ELR (cell line): ENCODE measurements at regions not wholly inside any gene's neighbourhood (a gene's known extent, or its start where the extent isn't known, plus 50 kb on each side); places are given as distances from the start of the nearest gene placed in this dataset.

Source experiments
- DNase-seq: peaks from one replicate; pipeline ENCODE4 v3.0.0-alpha.2; 2015; ENCODE audit warnings: low read depth

GRCh38 chr15:37260255-37260654 lies 159.9 kb upstream of the MEIS2 start:
- DNase-seq, result no peak

- DNase-seq, result no peak
Observed at GRCh38 chr15:37261685-37262084, 161.3 kb upstream of the MEIS2 start.

- no peak for DNase-seq
Observed at GRCh38 chr15:37262922-37263608, 162.7 kb upstream of the MEIS2 start.

DNA sequence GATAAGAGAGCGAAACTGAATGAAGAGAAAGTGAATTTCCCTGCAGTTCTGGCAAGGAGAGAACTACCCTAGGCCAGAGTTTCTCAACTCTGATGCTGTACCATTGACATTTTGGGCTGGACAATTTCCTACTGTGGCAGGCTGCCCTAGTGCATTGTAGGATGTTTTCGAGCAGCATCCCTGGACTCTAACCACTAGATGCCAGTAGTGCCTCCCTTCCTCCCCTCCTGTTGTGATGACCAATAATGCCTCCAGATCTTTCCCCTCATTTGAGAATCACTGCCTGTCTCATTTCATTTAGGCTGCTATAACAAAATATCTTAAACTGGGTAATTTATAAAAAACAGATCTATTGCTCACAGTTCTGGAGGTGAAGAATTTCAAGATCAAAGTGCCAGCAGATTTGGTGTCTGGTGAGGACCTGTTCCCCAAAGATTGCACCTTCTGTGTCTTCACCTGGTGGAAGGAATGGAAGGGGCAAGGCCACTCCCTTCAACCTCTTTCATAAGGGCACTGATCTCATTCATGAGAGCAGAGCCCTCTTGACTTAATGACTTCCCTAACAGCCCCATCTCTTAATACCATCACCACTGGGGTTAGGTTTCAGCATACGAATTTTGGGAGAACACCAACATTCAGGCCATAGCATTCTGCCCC lies 188.9 kb upstream of the MEIS2 start:
- DNase-seq, result peak; percentile 40

- DNase-seq, result no peak
Observed at GRCh38 chr15:37291920-37292319, 191.6 kb upstream of the MEIS2 start.

GRCh38 chr15:37298271-37298670 lies 197.9 kb upstream of the MEIS2 start:
- no peak for DNase-seq

DNA sequence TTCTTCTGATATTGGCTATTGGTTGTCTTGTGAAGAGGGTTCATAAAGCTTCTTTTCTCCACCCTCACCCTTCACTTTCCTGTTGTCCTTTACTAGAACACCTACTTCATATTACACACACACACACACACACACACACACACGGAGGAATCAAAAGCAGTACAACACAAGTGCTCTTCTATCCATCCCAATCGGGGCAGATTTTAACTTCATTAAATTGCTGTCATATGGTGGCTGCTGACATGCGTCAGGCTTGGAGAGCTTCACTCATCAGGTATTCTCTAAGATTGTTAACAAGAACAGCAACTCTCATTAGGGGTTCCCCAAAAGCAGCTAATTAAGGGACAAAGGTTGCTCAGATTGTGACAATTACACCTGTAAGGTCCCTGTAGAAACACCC lies 239.1 kb upstream of the MEIS2 start:
- no peak for DNase-seq

- no peak for DNase-seq
Observed at GRCh38 chr15:37339856-37340255, 239.5 kb upstream of the MEIS2 start.

GRCh38 chr15:37340438-37340837 lies 240.1 kb upstream of the MEIS2 start:
- DNase-seq, result no peak

- DNase-seq, result no peak
Observed at GRCh38 chr15:37359101-37359892, 258.9 kb upstream of the MEIS2 start.

- no peak for DNase-seq
Observed at GRCh38 chr15:37359893-37360290, 259.5 kb upstream of the MEIS2 start.

DNA sequence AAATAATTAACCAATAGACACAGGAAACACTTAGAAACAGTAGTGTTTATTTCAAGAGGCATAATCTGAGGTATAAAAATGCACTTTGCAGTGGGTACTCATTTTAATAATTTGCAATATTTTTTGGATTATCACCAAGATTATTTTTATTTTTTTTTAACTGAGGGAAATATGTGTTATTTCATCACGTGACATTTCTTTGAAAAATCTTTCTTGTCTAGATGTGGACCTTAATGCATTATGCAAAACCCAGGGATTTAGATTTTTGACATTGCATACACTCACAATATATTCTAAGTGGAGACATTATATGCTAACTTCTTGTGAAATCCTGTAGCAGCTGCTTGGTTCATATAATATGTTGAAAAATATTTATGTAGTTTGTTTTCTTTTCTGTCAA lies 260.4 kb upstream of the MEIS2 start:
- no peak for DNase-seq

DNA sequence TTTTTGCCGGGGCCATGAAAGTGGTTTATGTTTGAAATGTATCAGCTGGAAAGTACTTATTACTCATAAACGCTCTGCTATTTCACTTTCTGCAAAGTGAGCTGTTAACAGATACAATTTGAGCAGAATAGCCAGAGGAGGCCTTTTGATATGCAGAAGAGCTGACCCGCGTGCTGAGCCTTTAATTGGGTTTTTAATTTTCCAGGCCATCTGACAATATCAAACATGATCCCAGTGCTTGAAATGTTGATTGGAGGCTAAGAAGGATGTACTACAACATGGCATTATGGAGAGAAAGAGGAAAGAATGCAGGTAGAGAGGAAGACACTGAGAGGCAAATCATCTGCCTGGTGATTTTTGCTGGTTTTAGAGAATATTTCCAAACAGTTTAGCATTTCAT lies 261.3 kb upstream of the MEIS2 start:
- DNase-seq, result no peak

DNA sequence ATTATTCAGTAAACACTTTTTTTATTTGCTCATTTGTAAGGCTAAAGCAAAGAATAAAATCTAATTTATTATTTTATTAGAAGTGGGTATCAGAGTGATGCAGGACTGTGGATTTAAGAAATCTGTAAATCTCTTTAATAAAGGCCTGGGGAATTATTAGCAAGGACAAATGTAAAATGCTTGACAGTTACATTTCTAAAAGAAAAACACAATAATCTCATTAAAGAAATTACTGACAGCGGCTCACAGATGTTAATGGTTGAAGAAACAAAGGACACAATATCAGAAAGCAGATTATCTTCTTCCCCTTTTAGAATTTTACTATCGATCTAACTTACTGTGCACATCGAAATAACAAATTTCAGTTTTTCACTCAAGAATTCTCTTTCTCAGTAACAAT lies 262.1 kb upstream of the MEIS2 start:
- no peak for DNase-seq

GRCh38 chr15:37368961-37369360 lies 268.6 kb upstream of the MEIS2 start:
- DNase-seq, result no peak

GRCh38 chr15:37370941-37371340 lies 270.6 kb upstream of the MEIS2 start:
- DNase-seq, result no peak

DNA sequence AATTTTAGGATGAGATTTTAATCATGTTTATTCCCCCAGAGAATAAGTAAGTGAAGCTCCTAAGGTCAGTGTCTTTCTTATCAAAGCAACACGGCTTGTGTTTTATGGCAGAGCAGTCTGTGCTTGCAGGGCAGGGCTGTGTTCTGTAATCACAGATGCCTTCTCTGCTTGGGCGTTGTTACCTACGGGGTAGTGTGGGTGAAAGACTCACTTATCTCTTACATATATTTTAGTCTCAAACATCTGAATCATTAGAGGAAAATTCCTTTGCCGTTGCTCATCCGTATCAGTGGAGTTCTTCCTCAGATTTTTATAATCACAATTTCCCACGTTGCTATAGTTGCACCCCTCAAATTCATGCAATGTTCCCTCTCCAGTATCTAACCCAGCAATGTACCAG lies 271.7 kb upstream of the MEIS2 start:
- peak; percentile 17 for DNase-seq

DNA sequence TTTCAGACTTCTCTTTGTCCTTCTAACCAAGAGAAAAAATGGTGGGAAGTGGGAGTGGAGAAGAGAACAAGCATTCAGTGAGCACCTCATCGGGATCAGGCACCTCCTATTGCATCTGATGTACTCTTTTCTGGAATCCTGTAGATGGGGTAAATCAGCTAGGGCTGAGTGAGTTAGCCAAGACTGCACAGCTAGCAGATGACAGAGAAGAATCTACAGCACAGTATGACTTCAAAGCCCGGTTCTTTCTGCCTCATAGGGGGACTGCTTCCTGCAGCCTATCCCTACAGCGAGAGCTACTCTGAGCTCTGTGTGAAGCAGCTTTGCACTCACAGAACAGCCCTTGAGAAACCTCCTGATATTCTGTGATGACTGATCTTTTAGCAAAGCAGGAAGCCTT lies 275.2 kb upstream of the MEIS2 start:
- DNase-seq, result no peak

DNA sequence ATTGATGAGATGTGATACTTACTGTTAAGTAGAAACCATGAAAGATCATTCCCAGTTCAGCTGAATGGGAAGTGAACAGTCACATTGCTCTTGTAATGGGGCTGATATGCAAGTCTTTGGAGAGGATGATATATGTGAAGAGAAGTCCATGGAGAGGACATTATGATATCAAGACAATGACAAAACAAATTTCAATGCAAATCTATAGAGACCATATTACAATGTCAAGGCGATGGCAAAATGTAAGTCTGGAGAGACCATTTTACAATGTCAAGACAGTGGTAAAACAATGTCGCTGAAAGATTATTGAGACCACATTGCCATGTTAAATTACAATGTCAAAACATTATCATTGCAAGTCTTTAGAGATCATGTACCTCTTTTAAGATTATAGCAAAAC lies 277.1 kb upstream of the MEIS2 start:
- no peak for DNase-seq

DNA sequence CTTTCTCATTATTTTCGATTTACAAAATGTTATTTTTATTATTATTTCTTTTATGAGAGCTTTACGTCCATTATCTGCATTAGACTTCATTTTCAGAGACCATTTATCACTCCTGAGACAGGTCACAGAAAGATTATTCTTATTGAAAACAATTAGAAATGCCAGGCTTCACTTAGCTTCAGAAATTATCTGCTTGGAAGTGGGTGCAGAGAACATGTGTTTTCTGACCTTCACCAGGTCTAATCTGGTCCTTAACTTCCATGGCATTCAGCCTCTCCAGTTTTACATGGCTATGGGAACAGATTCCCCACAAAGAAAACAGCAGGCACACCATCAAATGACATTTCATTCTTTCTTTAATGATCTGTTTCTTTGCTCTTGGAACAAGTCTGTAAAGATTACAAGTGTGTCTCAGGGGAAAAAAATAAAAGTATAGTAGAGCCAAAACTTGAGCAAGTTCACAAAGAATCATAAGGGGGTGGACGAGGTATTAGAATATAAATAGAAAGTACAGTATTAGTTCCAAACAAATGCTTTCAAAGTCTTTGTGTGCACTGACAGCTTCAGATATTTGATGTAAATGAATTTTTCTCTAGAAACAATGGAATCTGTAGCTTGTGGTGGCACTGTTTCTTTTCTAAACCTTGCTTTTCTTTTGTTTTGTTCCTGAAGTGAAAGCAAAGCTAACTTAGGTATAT lies 294.2 kb upstream of the MEIS2 start:
- DNase-seq, result no peak

DNA sequence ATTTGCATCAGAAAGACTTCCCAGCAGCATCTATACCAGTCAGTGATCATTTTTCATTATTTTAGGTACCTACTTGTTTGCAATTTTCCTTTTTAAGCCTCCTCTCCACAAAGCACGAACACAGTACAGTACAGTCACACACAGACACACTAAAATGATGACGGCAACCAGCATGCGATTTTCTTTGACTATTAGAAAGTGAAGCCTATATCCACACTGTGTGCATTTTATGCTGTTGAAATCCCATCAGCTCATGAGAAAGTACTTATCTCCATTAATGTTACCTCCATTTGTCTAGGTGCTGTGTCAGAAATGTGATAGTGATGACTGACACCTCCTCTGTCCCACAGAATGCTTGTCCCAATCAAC lies 294.7 kb upstream of the MEIS2 start:
- no peak for DNase-seq

DNA sequence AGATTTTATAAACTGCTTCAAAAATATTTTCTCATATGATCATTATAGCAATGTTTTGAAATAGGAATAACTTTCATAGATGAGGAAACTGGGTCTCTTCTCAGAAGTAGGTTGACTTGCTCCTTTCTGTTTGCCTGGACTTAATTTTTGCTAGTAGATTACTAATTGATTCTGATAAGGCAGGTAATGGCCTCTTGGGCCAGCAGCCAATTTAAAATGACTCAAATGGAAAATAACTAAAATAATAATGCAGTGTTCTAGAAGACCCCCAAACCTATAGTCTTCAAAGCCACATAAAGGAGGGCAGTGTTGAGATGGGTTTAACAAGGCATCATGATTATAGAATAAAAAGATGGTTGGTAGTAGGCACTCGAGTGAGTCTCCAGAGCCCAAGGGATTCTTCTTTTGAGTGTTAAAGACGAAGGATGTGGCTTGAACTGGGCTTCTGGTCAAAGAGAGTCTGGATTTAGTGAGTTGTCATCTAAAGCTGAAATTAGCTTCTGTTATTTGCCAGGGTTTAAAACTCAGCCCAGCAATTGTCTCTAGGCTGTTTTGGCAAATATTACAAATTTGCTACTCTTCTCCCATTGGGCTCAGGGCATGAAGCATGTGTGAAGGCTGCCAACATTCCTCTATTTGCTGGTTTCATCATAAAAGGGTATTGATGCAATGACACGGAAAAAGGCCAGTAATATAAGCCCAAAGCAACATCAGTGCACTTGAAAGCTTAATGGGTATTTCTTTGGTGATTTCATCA lies 297.1 kb upstream of the MEIS2 start:
- no peak for DNase-seq
